SK-N-SH (cell line): ENCODE measurements at regions not wholly inside any gene's neighbourhood (a gene's known extent, or its start where the extent isn't known, plus 50 kb on each side); places are given as distances from the start of the nearest gene placed in this dataset.

Experiments used
- CTCF ChIA-PET: fragments of 300-600, 350-600 bp; formaldehyde crosslinking; extraction: SDS; loops from one replicate; lab custom pipeline; 2021; lab: Yijun Ruan, JAX
- POLR2A ChIA-PET: fragments of 350-600 bp; sonication (Branson Sonifier 250); formaldehyde crosslinking; extraction: SDS; loops from one replicate; lab custom pipeline; 2020; ENCODE audit warnings: antibody characterized with exemption, inconsistent platforms; lab: Yijun Ruan, JAX
- DNase-seq: peaks from one replicate; pipeline ENCODE4 v3.0.0; 2012
- H2AFZ ChIP-seq: fragments of 200-600 bp; sonication (generic); 2 replicates; pipeline ENCODE4 v1.8.1; 2016; ENCODE audit warnings: antibody characterized with exemption, mild to moderate bottlenecking, low read depth
- H3F3A ChIP-seq: fragments of 200-600 bp; sonication (generic); replicated peaks from 2 replicates; pipeline ENCODE3; 2016; ENCODE audit warnings: antibody characterized with exemption, mild to moderate bottlenecking; ENCODE audit not compliant: insufficient read depth
- H3K27ac ChIP-seq, 2 experiments: fragments of 200-500 bp in 1 of 2; fragments of 200-600 bp in 1 of 2; sonication (Bioruptor generic) in 1 of 2; sonication (generic), shearing (Covaris generic) in 1 of 2; 2 replicates each; pipeline versions ENCODE4 v1.5.1 to v1.6.1; 2014 to 2016; ENCODE audit warnings: low read depth in 2 of 2, inconsistent platforms in 1 of 2, low read length in 1 of 2, mild to moderate bottlenecking in 1 of 2, mixed read lengths in 1 of 2
- H3K27me3 ChIP-seq: fragments of 200-600 bp; sonication (generic), shearing (Covaris generic); 2 replicates; pipeline ENCODE4 v1.6.1; 2016; ENCODE audit warnings: mixed run types; ENCODE audit not compliant: insufficient read depth
- H3K36me3 ChIP-seq, 2 experiments: fragments of 200-500 bp in 1 of 2; fragments of 200-600 bp in 1 of 2; sonication (Bioruptor generic) in 1 of 2; sonication (generic) in 1 of 2; replicated peaks in 1 of 2; 2 replicates each; pipeline versions ENCODE3 to v1.5.1; 2014 to 2016; ENCODE audit warnings: low read length in 1 of 2, mild to moderate bottlenecking in 1 of 2; ENCODE audit not compliant: insufficient read depth in 2 of 2, control insufficient read depth in 1 of 2
- H3K4me1 ChIP-seq, 2 experiments: fragments of 200-500 bp in 1 of 2; fragments of 200-600 bp in 1 of 2; sonication (Bioruptor generic) in 1 of 2; sonication (generic), shearing (Covaris generic) in 1 of 2; 2 replicates each; pipeline versions ENCODE4 v1.5.1 to v1.6.1; 2014 to 2016; ENCODE audit warnings: low read depth in 1 of 2, low read length in 1 of 2, mixed run types in 1 of 2; ENCODE audit not compliant: insufficient read depth in 2 of 2, control insufficient read depth in 1 of 2
- H3K4me2 ChIP-seq: fragments of 200-600 bp; sonication (generic), shearing (Covaris generic); 2 replicates; pipeline ENCODE4 v1.6.1; 2017; ENCODE audit warnings: mixed run types
- H3K4me3 ChIP-seq, 2 experiments: fragments of 200-500 bp in 1 of 2; fragments of 200-600 bp in 1 of 2; sonication (Bioruptor generic) in 1 of 2; sonication (generic), shearing (Covaris generic) in 1 of 2; 2 replicates each; pipeline versions ENCODE4 v1.5.1 to v1.8.1; 2014 to 2016; ENCODE audit warnings: low read depth in 2 of 2, inconsistent platforms in 1 of 2, low read length in 1 of 2, mild to moderate bottlenecking in 1 of 2, mixed read lengths in 1 of 2, moderate library complexity in 1 of 2
- H3K79me2 ChIP-seq: fragments of 200-600 bp; sonication (generic); 2 replicates; pipeline ENCODE4 v1.8.1; 2017; ENCODE audit warnings: mild to moderate bottlenecking; ENCODE audit not compliant: insufficient read depth
- H3K9ac ChIP-seq: fragments of 200-600 bp; sonication (generic); 2 replicates; pipeline ENCODE4 v1.6.1; 2017; ENCODE audit warnings: mixed run types
- H3K9me2 ChIP-seq: fragments of 200-600 bp; sonication (generic); 2 replicates; pipeline ENCODE4 v1.6.1; 2017; ENCODE audit warnings: mixed run types
- H3K9me3 ChIP-seq: fragments of 200-600 bp; sonication (generic); 2 replicates; pipeline ENCODE4 v1.6.1; 2017; ENCODE audit warnings: mixed run types, mild to moderate bottlenecking, moderate library complexity
- H4K20me1 ChIP-seq: fragments of 200-600 bp; sonication (generic); 2 replicates; pipeline ENCODE4 v1.6.1; 2017; ENCODE audit warnings: mild to moderate bottlenecking, mixed run types; ENCODE audit not compliant: insufficient read depth
- ELF1 ChIP-seq: IDR thresholded peaks from 2 replicates; pipeline ENCODE4 v1.4.0; 2012
- FOSL2 ChIP-seq: IDR thresholded peaks from 2 replicates; pipeline ENCODE4 v1.4.0; 2012; ENCODE audit warnings: low read depth, mild to moderate bottlenecking, moderate library complexity, borderline replicate concordance
- FOXM1 ChIP-seq: IDR thresholded peaks from 2 replicates; pipeline ENCODE4 v1.4.0; 2012; ENCODE audit warnings: low read depth, mild to moderate bottlenecking
- GABPA ChIP-seq: IDR thresholded peaks from 2 replicates; pipeline ENCODE4 v1.4.0; 2012; ENCODE audit warnings: low read depth, mild to moderate bottlenecking
- JUND ChIP-seq: IDR thresholded peaks from 2 replicates; pipeline ENCODE4 v1.4.0; 2012
- MEF2A ChIP-seq: IDR thresholded peaks from 2 replicates; pipeline ENCODE4 v1.4.0; 2012; ENCODE audit warnings: low read depth, borderline replicate concordance
- MXI1 ChIP-seq: IDR thresholded peaks from 2 replicates; pipeline ENCODE4 v1.6.1; 2012; ENCODE audit warnings: mild to moderate bottlenecking, low read depth, low read length, improper control_type of control experiment
- NRF1 ChIP-seq: IDR thresholded peaks from 2 replicates; pipeline ENCODE4 v1.6.1; 2012; ENCODE audit warnings: low read depth, mild to moderate bottlenecking, low read length
- PBX3 ChIP-seq: IDR thresholded peaks from 2 replicates; pipeline ENCODE4; 2012
- POLR2AphosphoS5 ChIP-seq: IDR thresholded peaks from 2 replicates; pipeline ENCODE4 v1.6.1; 2012; ENCODE audit warnings: low read depth, low read length
- RAD21 ChIP-seq: IDR thresholded peaks from 2 replicates; pipeline ENCODE4 v1.6.1; 2012; ENCODE audit warnings: mild to moderate bottlenecking, low read length
- RCOR1 ChIP-seq: fragments of 150-350 bp; IDR thresholded peaks from 2 replicates; pipeline ENCODE4 v1.6.1; 2017; ENCODE audit warnings: antibody characterized with exemption, low read length
- REST ChIP-seq: IDR thresholded peaks from 2 replicates; pipeline ENCODE4 v1.6.1; 2012; ENCODE audit warnings: mild to moderate bottlenecking, low read depth, low read length, moderate library complexity
- SIN3A ChIP-seq: IDR thresholded peaks from 2 replicates; pipeline ENCODE4 v1.6.1; 2012; ENCODE audit warnings: low read depth, mild to moderate bottlenecking, low read length, moderate library complexity, borderline replicate concordance
- SMC3 ChIP-seq: IDR thresholded peaks from 2 replicates; pipeline ENCODE4 v1.6.1; 2012; ENCODE audit warnings: low read depth, low read length, improper control_type of control experiment
- TCF12 ChIP-seq: IDR thresholded peaks from 2 replicates; pipeline ENCODE4 v1.4.0; 2012
- YY1 ChIP-seq: IDR thresholded peaks from 2 replicates; pipeline ENCODE4 v1.4.0; 2012; ENCODE audit warnings: low read depth, mild to moderate bottlenecking
- WGBS: methylation state at CpG from one replicate; pipeline ENCODE4 v1.1.6; 2017; ENCODE audit warnings: low lambda C conversion rate; 5-methylcytosine and 5-hydroxymethylcytosine counted together
- TF ChIP-seq, protein P1 (sequence below): fragments of 200-600 bp; sonication (generic); IDR thresholded peaks from 2 replicates; pipeline ENCODE4 v1.6.1; 2017; ENCODE audit warnings: antibody characterized with exemption, mild to moderate bottlenecking, moderate library complexity
- TF ChIP-seq, protein P2 (sequence below): fragments of 150-350 bp; IDR thresholded peaks from 2 replicates; pipeline ENCODE4 v1.6.1; 2017; ENCODE audit warnings: antibody characterized with exemption, low read length, low read depth, borderline replicate concordance

GRCh38 chr6:116992546-116992945 is 115.5 kb downstream of the RFX6 start:
- H3K4me3 ChIP-seq = no peak overlapping the region
- H3K4me1 ChIP-seq = no peaks in the 10 kb centered on the region
- H4K20me1 ChIP-seq = no peaks in the 10 kb centered on the region
- no peak overlapping the region for H3K9ac ChIP-seq
- TF ChIP-seq SIN3A = no peak
- TF ChIP-seq POLR2AphosphoS5 = no peak
- TF ChIP-seq, protein P1, sequence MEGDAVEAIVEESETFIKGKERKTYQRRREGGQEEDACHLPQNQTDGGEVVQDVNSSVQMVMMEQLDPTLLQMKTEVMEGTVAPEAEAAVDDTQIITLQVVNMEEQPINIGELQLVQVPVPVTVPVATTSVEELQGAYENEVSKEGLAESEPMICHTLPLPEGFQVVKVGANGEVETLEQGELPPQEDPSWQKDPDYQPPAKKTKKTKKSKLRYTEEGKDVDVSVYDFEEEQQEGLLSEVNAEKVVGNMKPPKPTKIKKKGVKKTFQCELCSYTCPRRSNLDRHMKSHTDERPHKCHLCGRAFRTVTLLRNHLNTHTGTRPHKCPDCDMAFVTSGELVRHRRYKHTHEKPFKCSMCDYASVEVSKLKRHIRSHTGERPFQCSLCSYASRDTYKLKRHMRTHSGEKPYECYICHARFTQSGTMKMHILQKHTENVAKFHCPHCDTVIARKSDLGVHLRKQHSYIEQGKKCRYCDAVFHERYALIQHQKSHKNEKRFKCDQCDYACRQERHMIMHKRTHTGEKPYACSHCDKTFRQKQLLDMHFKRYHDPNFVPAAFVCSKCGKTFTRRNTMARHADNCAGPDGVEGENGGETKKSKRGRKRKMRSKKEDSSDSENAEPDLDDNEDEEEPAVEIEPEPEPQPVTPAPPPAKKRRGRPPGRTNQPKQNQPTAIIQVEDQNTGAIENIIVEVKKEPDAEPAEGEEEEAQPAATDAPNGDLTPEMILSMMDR = no peak
- no peak for TF ChIP-seq RCOR1
- H3K9me2 ChIP-seq = no peaks in the 10 kb centered on the region
- no peaks in the 10 kb centered on the region for H3K79me2 ChIP-seq
- ChIA-PET POLR2A (no interaction called here), CTCF (no interaction called here)
- no peak overlapping the region for H2AFZ ChIP-seq
- H3K36me3 ChIP-seq = no peaks in the 10 kb centered on the region
- no peaks in the 10 kb centered on the region for H3F3A ChIP-seq
- DNase-seq = no peak
- H3K27ac ChIP-seq = no peak overlapping the region
- H3K9me3 ChIP-seq = no peaks in the 10 kb centered on the region
- H3K27me3 ChIP-seq = no peaks in the 10 kb centered on the region
- no peak overlapping the region for H3K4me2 ChIP-seq

DNA sequence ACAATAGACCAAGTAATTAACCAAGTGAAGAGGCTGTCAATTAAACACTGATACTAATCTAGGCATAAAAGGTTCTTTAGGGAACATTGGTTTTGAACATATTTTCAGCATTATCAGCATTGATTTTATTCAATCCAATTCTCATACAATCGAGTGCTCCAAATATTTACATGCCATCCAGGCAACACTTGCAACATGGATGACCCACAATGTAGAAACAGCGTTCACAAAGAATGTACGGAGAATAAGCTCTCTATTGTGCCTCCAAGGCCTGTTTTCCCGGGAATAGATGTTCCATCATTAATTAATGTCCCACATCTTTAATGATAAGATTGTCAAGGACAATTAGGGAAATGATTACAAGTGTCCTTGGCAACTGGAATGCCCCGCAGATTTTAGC is 117.4 kb downstream of the RFX6 start:
- H4K20me1 ChIP-seq = no peaks in the 10 kb centered on the region
- TF ChIP-seq GABPA (no peak), RAD21 (no peak), FOXM1 (no peak), POLR2AphosphoS5 (no peak), FOSL2 (no peak), YY1 (no peak), MXI1 (no peak), SMC3 (no peak), SIN3A (no peak), MEF2A (no peak), ELF1 (no peak), PBX3 (no peak), NRF1 (no peak), TCF12 (no peak), RCOR1 (no peak), JUND (no peak), REST (no peak)
- TF ChIP-seq, protein P2, sequence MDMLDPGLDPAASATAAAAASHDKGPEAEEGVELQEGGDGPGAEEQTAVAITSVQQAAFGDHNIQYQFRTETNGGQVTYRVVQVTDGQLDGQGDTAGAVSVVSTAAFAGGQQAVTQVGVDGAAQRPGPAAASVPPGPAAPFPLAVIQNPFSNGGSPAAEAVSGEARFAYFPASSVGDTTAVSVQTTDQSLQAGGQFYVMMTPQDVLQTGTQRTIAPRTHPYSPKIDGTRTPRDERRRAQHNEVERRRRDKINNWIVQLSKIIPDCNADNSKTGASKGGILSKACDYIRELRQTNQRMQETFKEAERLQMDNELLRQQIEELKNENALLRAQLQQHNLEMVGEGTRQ = no peak
- TF ChIP-seq, all 33 proteins: peak for 0
- no peaks in the 10 kb centered on the region for H3K36me3 ChIP-seq
- H3F3A ChIP-seq = no peaks in the 10 kb centered on the region
- H3K27me3 ChIP-seq = no peaks in the 10 kb centered on the region
- no peak overlapping the region for H2AFZ ChIP-seq
- no peaks in the 10 kb centered on the region for H3K9me3 ChIP-seq
- no peak overlapping the region for H3K9ac ChIP-seq
- H3K4me3 ChIP-seq = no peak overlapping the region
- no peaks in the 10 kb centered on the region for H3K9me2 ChIP-seq
- no peak overlapping the region for H3K27ac ChIP-seq
- 5% methylated on average over 5 of the region's 5 CpGs for WGBS
- ChIA-PET POLR2A (no interaction called here), CTCF (interaction anchor here (1.1 to 1.7 kb wide), 2 partner anchors 25 to 462 kb away, joined by 3 to 9 read pairs; no protein-coding TSS in a partner anchor)
- H3K4me2 ChIP-seq = no peak overlapping the region
- H3K79me2 ChIP-seq = no peaks in the 10 kb centered on the region
- H3K4me1 ChIP-seq = no peaks in the 10 kb centered on the region
- no peak for DNase-seq
